ENCODE measurements at regions not wholly inside any gene's neighbourhood (a gene's known extent, or its start where the extent isn't known, plus 50 kb on each side); places are given as distances from the start of the nearest gene placed in this dataset.

- ChIA-PET CTCF (no interaction called here), RAD21 (ENCODE audit: low non-redundant PET in 1 of 2, low total read pairs in 2 of 2, uncharacterized antibody in 2 of 2, unreplicated experiment in 2 of 2) (no interaction called here), POLR2A (no interaction called here)
- intact Hi-C loops (cut with micrococcal nuclease) = no loop called here
- ATAC-seq (no peak), DNase-seq (ENCODE audit: low read depth, low spot score) (no peak)
- H3K9me2 ChIP-seq (ENCODE audit: insufficient read depth) = no peaks in the 10 kb centered on the region
- no peaks in the 10 kb centered on the region for H3K4me1 ChIP-seq (ENCODE audit: control insufficient read depth in 1 of 2, insufficient read depth in 2 of 2, low read length in 2 of 2)
- no peaks in the 10 kb centered on the region for H3K27me3 ChIP-seq (ENCODE audit: insufficient read depth, low read length)
- no peaks in the 10 kb centered on the region for H3K36me3 ChIP-seq (ENCODE audit: control insufficient read depth in 1 of 2, insufficient read depth in 2 of 2, low read length in 2 of 2)
- BruUV-seq (replicated peaks) = no TSS peak
- TF ChIP-seq ZBTB33 (IDR thresholded peaks at IDR 0.05; ENCODE audit: extremely low read depth, insufficient replicate concordance, low read length) = no peak
- no peak for TF ChIP-seq POLR2A (IDR thresholded peaks at IDR 0.05; ENCODE audit: borderline replicate concordance, extremely low read depth, insufficient read depth, insufficient read length)
- no peak overlapping the region for H3K4me2 ChIP-seq (ENCODE audit: low read length)
- H3K27ac ChIP-seq (ENCODE audit: low read depth, low read length) = no peak overlapping the region
- no peak overlapping the region for H3K9ac ChIP-seq (ENCODE audit: low read length)
- no peak overlapping the region for H3K4me3 ChIP-seq (replicated peaks in 1 of 2; ENCODE audit: low read depth in 1 of 2, low read length in 2 of 2)
- H2AFZ ChIP-seq (ENCODE audit: low read depth, low read length, poor library complexity, severe bottlenecking) = no peak overlapping the region
- no peaks in the 10 kb centered on the region for H3K79me2 ChIP-seq (ENCODE audit: insufficient read depth, low read length)
- peaks cover 10% of the 10 kb centered on the region in 2 experiments; a peak in 2 of 4 replicates for H3K9me3 ChIP-seq (ENCODE audit: control insufficient read depth in 1 of 2, insufficient read depth in 1 of 2, low read depth in 1 of 2, low read length in 2 of 2)
- no peaks in the 10 kb centered on the region for H4K20me1 ChIP-seq (ENCODE audit: insufficient read depth)
Measured at GRCh38 chr16:65509172-65509571, 387.3 kb upstream of the CDH11 start.

GRCh38 chr16:65500919-65501318 lies 379.1 kb upstream of the CDH11 start:
- H3K4me2 ChIP-seq (ENCODE audit: low read length) = no peak overlapping the region
- peaks cover 6 to 9% of the 10 kb centered on the region in 2 experiments; a peak in 2 of 4 replicates for H3K9me3 ChIP-seq (ENCODE audit: control insufficient read depth in 1 of 2, insufficient read depth in 1 of 2, low read depth in 1 of 2, low read length in 2 of 2)
- no peak overlapping the region for H2AFZ ChIP-seq (ENCODE audit: low read depth, low read length, poor library complexity, severe bottlenecking)
- H3K79me2 ChIP-seq (ENCODE audit: insufficient read depth, low read length) = no peaks in the 10 kb centered on the region
- H3K9ac ChIP-seq (ENCODE audit: low read length) = no peak overlapping the region
- ATAC-seq (no peak), DNase-seq (ENCODE audit: low read depth, low spot score) (no peak)
- H3K4me3 ChIP-seq (replicated peaks in 1 of 2; ENCODE audit: low read depth in 1 of 2, low read length in 2 of 2) = no peak overlapping the region
- BruUV-seq (replicated peaks) = no TSS peak
- no peaks in the 10 kb centered on the region for H3K27me3 ChIP-seq (ENCODE audit: insufficient read depth, low read length)
- no peaks in the 10 kb centered on the region for H4K20me1 ChIP-seq (ENCODE audit: insufficient read depth)
- no peak overlapping the region for H3K27ac ChIP-seq (ENCODE audit: low read depth, low read length)
- ChIA-PET CTCF (no interaction called here), POLR2A (no interaction called here), RAD21 (ENCODE audit: low non-redundant PET in 1 of 2, low total read pairs in 2 of 2, uncharacterized antibody in 2 of 2, unreplicated experiment in 2 of 2) (no interaction called here)
- H3K4me1 ChIP-seq (ENCODE audit: control insufficient read depth in 1 of 2, insufficient read depth in 2 of 2, low read length in 2 of 2) = no peaks in the 10 kb centered on the region
- H3K9me2 ChIP-seq (ENCODE audit: insufficient read depth) = no peaks in the 10 kb centered on the region
- intact Hi-C loops (cut with micrococcal nuclease) = no loop called here
- H3K36me3 ChIP-seq (ENCODE audit: control insufficient read depth in 1 of 2, insufficient read depth in 2 of 2, low read length in 2 of 2) = no peaks in the 10 kb centered on the region
- no peak for TF ChIP-seq EZH2phosphoT487 (IDR thresholded peaks at IDR 0.05; ENCODE audit: borderline replicate concordance)
- no peak for TF ChIP-seq POLR2A (IDR thresholded peaks at IDR 0.05; ENCODE audit: borderline replicate concordance, extremely low read depth, insufficient read depth, insufficient read length)
- TF ChIP-seq EZH2 (IDR thresholded peaks at IDR 0.05) = no peak
- TF ChIP-seq MAX (IDR thresholded peaks at IDR 0.05) = no peak
- no peak for TF ChIP-seq SP1 (IDR thresholded peaks at IDR 0.05; ENCODE audit: low read depth)
- TF ChIP-seq POLR2AphosphoS5 (IDR thresholded peaks at IDR 0.05; ENCODE audit: low read depth, low read length) = no peak
- no peak for TF ChIP-seq ZFX (IDR thresholded peaks at IDR 0.05)
